DND-41 (cell line): ENCODE measurements at regions not wholly inside any gene's neighbourhood (a gene's known extent, or its start where the extent isn't known, plus 50 kb on each side); places are given as distances from the start of the nearest gene placed in this dataset.

ENCODE experiments used
- ATAC-seq: fragments of 200-7000 bp; cut with Tn5 transposase; 3 replicates; pipeline ENCODE4 v1.9.1; 2021; ENCODE audit warnings: low read depth; ENCODE audit not compliant: insufficient read depth
- DNase-seq: peaks from one replicate; pipeline ENCODE4 v3.0.0-alpha.2; 2020
- H2AFZ ChIP-seq: 2 replicates; pipeline ENCODE4 v1.6.0; 2012; ENCODE audit warnings: low read depth, low read length
- H3K27ac ChIP-seq: 2 replicates; pipeline ENCODE4 v1.5.1; 2012; ENCODE audit warnings: low read length, inconsistent platforms
- H3K27me3 ChIP-seq: fragments of 200-600 bp; sonication (generic); 2 replicates; pipeline ENCODE4 v1.6.0; 2012; ENCODE audit warnings: low read length, mild to moderate bottlenecking, inconsistent platforms; ENCODE audit not compliant: insufficient read depth, poor library complexity
- H3K36me3 ChIP-seq: 2 replicates; pipeline ENCODE4 v1.5.1; 2012; ENCODE audit warnings: low read length, inconsistent platforms; ENCODE audit not compliant: insufficient read depth
- H3K4me1 ChIP-seq: 2 replicates; pipeline ENCODE4 v1.5.1; 2012; ENCODE audit warnings: mild to moderate bottlenecking, low read length; ENCODE audit not compliant: insufficient read depth
- H3K4me2 ChIP-seq: 2 replicates; pipeline ENCODE4 v1.6.0; 2012; ENCODE audit warnings: mild to moderate bottlenecking, moderate library complexity, low read length, inconsistent platforms; ENCODE audit not compliant: insufficient read depth
- H3K4me3 ChIP-seq, 2 experiments: fragments of 200-600 bp in 1 of 2; shearing (Covaris generic) in 1 of 2; 2 replicates each; pipeline ENCODE4 v1.5.1; 2012 to 2016; ENCODE audit warnings: inconsistent platforms in 2 of 2, low read length in 2 of 2, mild to moderate bottlenecking in 2 of 2, low read depth in 1 of 2, moderate library complexity in 1 of 2
- H3K79me2 ChIP-seq: 2 replicates; pipeline ENCODE4 v1.6.0; 2012; ENCODE audit warnings: low read length, inconsistent platforms; ENCODE audit not compliant: insufficient read depth
- H3K9ac ChIP-seq: 2 replicates; pipeline ENCODE4 v1.6.0; 2012; ENCODE audit warnings: low read depth, mild to moderate bottlenecking, inconsistent platforms, low read length, moderate library complexity
- H3K9me3 ChIP-seq: 2 replicates; pipeline ENCODE4 v1.5.1; 2012; ENCODE audit warnings: low read length, moderate library complexity, mild to moderate bottlenecking, inconsistent platforms; ENCODE audit not compliant: insufficient read depth, severe bottlenecking
- H4K20me1 ChIP-seq: 2 replicates; pipeline ENCODE4 v1.6.0; 2012; ENCODE audit warnings: low read length; ENCODE audit not compliant: insufficient read depth
- CTCF ChIP-seq: IDR thresholded peaks from 2 replicates; pipeline ENCODE4 v1.5.1; 2012; ENCODE audit warnings: borderline replicate concordance, low read length, moderate library complexity, mild to moderate bottlenecking; ENCODE audit not compliant: poor library complexity, severe bottlenecking; ENCODE audit errors: extremely low read depth
- EZH2 ChIP-seq: IDR thresholded peaks from 3 replicates; pipeline ENCODE4 v1.6.1; 2012; ENCODE audit warnings: borderline replicate concordance, low read depth, mild to moderate bottlenecking, moderate library complexity, low read length, inconsistent platforms; ENCODE audit not compliant: severe bottlenecking

GRCh38 chr11:72494109-72494429 is 59.7 kb upstream of the CLPB start:
- Histone ChIP-seq H3K9ac (no peak overlapping the region), H2AFZ (no peak overlapping the region), H3K4me1 (peaks cover 10% of the 10 kb centered on the region), H3K4me3 (no peak overlapping the region), H3K36me3 (no peaks in the 10 kb centered on the region), H3K79me2 (no peaks in the 10 kb centered on the region), H4K20me1 (no peaks in the 10 kb centered on the region), H3K27me3 (peaks cover 7% of the 10 kb centered on the region), H3K4me2 (no peak overlapping the region), H3K9me3 (no peaks in the 10 kb centered on the region), H3K27ac (no peak overlapping the region)
- no peak for ATAC-seq
- TF ChIP-seq CTCF (no peak), EZH2 (no peak)
- DNase-seq: no peak

GRCh38 chr11:72493426-72494108 is 59.2 kb upstream of the CLPB start:
- Histone ChIP-seq H2AFZ (no peak overlapping the region), H3K4me1 (peaks cover 10% of the 10 kb centered on the region), H3K9me3 (no peaks in the 10 kb centered on the region), H3K4me3 (no peak overlapping the region), H3K79me2 (no peaks in the 10 kb centered on the region), H4K20me1 (no peaks in the 10 kb centered on the region), H3K4me2 (no peak overlapping the region), H3K36me3 (no peaks in the 10 kb centered on the region), H3K27me3 (peaks cover 4% of the 10 kb centered on the region), H3K27ac (no peak overlapping the region), H3K9ac (no peak overlapping the region)
- TF ChIP-seq EZH2 (no peak), CTCF (no peak)
- ATAC-seq: peak; percentile 100
- DNase-seq: peak; percentile 51

GRCh38 chr11:72491001-72491400 is 56.7 kb upstream of the CLPB start:
- no peak for ATAC-seq
- Histone ChIP-seq H3K79me2 (no peaks in the 10 kb centered on the region), H3K27me3 (peaks cover 17% of the 10 kb centered on the region), H3K4me1 (peaks cover 10% of the 10 kb centered on the region), H3K4me2 (no peak overlapping the region), H3K4me3 (no peak overlapping the region), H3K9ac (no peak overlapping the region), H3K9me3 (no peaks in the 10 kb centered on the region), H2AFZ (no peak overlapping the region), H3K36me3 (no peaks in the 10 kb centered on the region), H4K20me1 (no peaks in the 10 kb centered on the region), H3K27ac (no peak overlapping the region)
- DNase-seq: no peak
- TF ChIP-seq EZH2: no peak
- TF ChIP-seq CTCF: no peak
